ENCODE measurements at regions not wholly inside any gene's neighbourhood (a gene's known extent, or its start where the extent isn't known, plus 50 kb on each side); places are given as distances from the start of the nearest gene placed in this dataset.

DNA sequence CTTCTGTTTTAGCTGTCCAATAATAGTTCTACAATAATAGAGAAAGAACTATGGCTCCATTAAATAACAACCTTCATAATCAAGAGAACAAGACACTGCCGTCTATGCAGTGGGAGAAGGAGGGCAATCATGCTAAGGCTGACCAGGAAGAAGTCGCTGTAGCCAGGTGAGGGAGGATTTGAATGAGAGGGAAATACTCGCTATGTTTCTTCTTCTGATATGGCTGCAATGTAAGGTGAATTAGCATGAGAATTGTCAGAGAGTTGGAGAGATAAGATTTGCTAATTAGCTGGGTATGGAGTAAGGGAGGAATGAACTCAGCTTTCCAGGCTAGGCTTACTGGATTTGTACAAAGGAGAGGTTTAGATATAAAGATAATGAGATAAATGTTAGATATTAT is 555.4 kb upstream of the ZNF385D start:
- TF ChIP-seq POLR2A (IDR thresholded peaks at IDR 0.05; ENCODE audit: low read depth, low read length) (no peak), POLR2AphosphoS5 (IDR thresholded peaks at IDR 0.05; ENCODE audit: low read depth, low read length) (no peak), TAF1 (IDR thresholded peaks at IDR 0.05; ENCODE audit: low read depth, low read length) (no peak), POU2F2 (IDR thresholded peaks at IDR 0.05; ENCODE audit: low read depth, low read length) (no peak), PAX5 (IDR thresholded peaks at IDR 0.05; ENCODE audit: insufficient read depth, low read length, severe bottlenecking) (no peak)

All from GM12891 (cell line).